ENCODE measurements at regions not wholly inside any gene's neighbourhood (a gene's known extent, or its start where the extent isn't known, plus 50 kb on each side); places are given as distances from the start of the nearest gene placed in this dataset.
A peak's percentile ranks its signal among the peaks of the same experiment; 100 is the strongest.
"Not testable (repeated sequence)": the region's sequence is repeated elsewhere in the genome, so short reads cannot be mapped to it uniquely, and the experiment has no call there.

- DNase-seq (ENCODE audit: low read depth) = no peak
Measured at GRCh38 chr7:85714043-85714578, 527.3 kb upstream of the SEMA3D start.

- DNase-seq (ENCODE audit: low read depth) = no peak
Measured at GRCh38 chr7:85713171-85713570, 526.3 kb upstream of the SEMA3D start.

DNA sequence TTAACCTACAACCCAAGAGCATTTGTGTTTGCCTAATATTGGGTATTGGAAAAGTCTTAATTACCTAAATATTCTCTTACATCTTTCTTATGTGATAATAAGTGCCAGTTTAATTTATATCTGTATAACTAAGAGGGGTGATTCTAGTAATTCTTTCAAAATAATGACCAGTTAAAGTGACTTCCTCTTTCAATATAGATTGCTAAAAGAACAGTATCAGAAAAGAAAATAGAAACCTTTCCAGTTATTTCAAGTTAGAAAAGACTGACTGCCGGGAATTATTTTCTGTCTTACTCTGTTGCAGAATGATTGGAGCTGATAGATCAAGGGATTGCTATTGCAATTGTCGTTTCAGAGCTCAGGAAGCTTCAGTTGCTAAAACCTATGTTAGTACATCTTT lies 525.0 kb upstream of the SEMA3D start:
- no peak for DNase-seq (ENCODE audit: low read depth)

- DNase-seq (ENCODE audit: low read depth) = no peak
Measured at GRCh38 chr7:85710960-85711359, 524.1 kb upstream of the SEMA3D start.

- DNase-seq (ENCODE audit: low read depth) = no peak
Measured at GRCh38 chr7:85708221-85708620, 521.4 kb upstream of the SEMA3D start.

DNA sequence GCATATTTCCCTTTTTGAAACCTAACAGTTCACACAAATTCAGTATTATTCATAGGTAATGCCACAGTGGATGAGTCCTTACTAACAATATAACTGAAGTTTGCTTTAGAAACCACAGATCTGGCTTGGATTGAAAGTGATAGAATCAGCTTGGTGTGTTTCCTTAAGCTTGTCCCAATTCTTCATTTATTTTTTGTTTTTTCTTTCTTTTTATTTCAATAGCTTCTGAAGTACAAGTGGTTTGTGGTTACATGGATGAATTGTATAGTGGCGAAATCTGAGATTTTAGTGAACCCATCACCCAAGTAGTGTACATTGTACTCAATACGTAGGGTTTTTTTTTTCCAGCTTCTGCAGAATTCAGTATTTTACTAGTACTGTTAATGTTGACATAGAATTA lies 518.2 kb upstream of the SEMA3D start:
- DNase-seq (ENCODE audit: low read depth) = no peak

DNA sequence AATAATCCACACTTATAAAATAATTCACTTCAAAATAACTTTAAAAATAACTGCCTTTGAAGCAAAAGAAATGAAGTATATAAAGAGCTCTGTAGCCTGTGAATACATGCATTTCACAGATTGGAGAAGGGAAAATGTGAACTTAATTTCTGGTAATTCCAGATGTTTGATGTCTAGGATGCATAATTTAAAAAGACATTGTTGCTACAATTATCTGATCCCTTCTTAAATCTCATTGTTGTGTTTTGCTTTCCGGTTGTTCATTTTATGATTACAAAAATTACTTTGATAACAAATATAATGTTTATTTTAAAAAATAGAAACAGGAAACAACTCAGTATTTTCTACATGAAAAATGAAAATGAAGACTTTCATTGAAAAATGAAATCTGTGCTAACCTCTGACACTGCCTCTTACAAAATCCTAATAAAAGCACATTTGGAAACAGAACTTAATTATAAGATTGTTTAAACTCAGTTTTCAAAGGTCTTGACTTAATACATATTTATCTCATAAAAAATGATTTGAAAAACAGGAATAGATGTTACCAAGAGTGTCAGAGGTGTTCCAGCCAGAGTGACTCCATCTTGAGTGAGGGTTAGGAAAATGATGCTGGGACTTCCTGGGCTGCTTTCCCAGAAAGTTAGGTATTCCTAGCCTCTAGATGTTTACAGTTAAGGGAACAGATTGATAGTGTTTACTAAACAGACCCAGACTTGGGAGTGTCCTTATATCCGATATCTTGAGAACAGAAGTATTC lies 516.6 kb upstream of the SEMA3D start:
- DNase-seq (ENCODE audit: low read depth) = no peak

DNA sequence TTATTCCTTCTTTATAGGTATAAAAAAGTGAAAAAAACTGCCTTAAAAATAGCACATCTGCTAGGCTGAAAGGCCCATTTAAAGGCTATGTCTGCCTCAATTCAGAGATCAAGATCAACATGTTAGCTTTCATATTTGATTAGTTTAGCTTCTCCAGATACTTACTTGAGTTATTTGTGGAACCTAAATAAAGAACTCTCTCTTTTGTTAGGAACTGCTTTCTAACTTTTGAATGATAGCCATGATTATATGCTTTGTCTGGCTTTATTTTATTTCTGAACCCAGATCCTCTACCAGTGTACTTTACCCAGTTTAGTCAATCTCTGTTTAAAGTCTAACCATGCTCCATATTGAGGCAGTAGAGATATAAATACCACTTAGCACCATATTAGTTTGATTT lies 515.5 kb upstream of the SEMA3D start:
- DNase-seq (ENCODE audit: low read depth) = no peak

- no peak for DNase-seq (ENCODE audit: low read depth)
Measured at GRCh38 chr7:85699482-85699881, 512.6 kb upstream of the SEMA3D start.

- peak; percentile 26 for DNase-seq (ENCODE audit: low read depth)
Measured at GRCh38 chr7:85695533-85695932, 508.7 kb upstream of the SEMA3D start.

DNA sequence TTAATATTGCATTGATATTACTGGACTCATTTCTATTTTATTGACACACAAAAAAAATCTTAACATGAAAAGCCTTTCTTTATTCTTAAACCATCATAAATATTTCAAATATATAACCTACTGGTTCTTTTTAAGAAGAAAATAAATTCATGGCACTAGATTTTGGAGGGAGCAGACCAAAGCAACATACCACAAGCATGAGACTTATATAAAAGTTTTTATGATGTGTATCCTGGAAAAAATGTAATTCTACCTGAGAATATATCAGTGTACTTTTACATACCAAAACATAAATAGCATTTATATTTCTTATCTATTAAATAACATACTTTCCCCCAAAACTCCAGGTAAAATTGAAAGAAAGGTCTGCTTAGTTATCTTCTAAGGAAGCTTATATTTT lies 508.2 kb upstream of the SEMA3D start:
- DNase-seq (ENCODE audit: low read depth) = no peak

DNA sequence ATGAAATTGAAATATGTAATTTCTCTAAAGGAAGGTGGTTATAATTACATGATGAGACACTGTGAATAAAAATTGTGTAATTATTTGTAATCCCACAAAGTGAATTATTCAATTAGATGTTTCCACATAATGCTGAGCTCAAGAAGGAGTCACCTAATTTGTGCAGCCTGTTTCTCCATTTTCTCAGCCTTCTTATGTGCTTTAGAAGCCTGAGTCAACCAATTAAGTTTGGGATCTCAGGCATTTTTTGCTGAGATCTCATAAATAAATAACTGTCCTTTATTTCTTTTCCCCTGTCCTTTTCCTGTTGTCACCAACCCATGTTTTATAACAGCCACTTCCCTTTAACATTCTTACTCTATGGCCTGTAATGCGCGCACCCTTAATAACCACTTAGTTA lies 506.5 kb upstream of the SEMA3D start:
- no peak for DNase-seq (ENCODE audit: low read depth)

- DNase-seq (ENCODE audit: low read depth) = no peak
Measured at GRCh38 chr7:85688712-85689111, 501.9 kb upstream of the SEMA3D start.

- DNase-seq (ENCODE audit: low read depth) = no peak
Measured at GRCh38 chr7:85686401-85687181, 499.7 kb upstream of the SEMA3D start.

DNA sequence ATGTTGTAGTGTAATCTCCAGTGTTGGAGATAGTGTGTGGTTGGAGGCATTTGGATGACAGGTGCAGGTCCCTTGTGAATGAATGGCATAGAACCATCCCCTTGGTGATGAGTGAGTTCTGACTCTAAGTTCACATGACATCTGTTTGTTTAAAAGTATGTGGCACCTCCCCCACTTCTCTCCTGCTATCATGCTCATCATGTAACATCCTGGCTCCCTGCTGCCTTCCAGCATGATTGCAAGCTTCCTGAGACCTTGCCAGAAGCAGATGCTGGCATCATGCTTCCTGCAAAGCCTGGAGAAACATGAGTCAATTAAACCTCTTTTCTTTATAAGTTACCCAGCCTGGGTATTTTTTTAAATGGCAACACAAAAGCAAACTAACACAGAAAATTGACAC lies 499.0 kb upstream of the SEMA3D start:
- peak; percentile 16 for DNase-seq (ENCODE audit: low read depth)

DNA sequence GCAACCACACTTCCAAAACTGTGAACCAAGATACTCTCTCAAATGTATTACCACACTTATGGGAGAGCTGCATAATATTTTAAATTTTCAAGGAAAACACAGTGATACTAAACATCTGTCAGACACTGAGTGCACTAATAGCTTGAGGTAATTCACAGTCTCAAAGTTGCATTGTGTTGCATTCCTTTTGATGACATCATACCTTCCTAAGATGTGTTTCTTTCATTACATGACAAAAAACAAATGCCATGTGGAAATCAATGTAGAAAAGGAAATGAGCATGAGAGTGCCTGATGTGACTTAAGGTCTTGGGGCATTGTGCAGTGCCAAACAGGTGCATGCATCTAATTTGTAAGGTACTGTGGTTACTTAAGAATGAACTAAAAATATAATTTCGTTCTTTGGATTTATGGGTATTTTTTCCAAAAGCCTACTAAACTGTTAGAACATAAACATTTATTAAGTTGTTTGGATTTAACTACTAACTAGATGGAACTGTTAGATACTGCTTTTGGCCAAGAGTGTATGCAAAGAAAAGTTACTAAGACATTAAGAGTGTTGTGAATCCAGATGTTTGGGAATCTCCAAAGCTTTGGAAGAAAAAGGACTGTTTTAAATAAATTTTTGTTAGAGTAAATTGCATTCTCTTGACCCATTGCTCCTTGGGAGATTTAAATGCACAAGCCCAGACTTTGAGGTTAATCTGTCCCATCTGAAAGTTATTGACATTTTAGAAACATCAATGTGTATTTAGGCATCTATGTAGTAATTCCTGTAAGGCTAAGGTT lies 496.2 kb upstream of the SEMA3D start:
- DNase-seq (ENCODE audit: low read depth) = peak; percentile 50

DNA sequence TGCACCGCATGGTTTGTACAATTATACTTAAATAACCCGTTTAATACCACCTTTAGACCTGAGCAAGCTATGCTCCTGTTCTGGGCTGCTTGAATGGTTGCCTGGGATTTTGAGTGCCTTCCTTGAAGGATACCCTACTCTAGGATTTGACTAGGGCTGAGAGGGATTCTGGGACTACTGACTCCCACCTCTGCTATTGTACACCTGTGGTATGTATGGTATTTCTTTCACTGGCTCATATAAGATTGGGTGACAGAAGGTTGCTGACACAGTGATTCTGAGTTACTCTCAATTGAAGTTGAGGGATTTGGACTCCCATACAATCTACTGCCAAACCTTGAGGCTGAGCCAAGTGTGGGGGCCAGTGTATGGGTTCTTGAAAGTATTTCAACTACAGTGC lies 494.4 kb upstream of the SEMA3D start:
- no peak for DNase-seq (ENCODE audit: low read depth)

DNA sequence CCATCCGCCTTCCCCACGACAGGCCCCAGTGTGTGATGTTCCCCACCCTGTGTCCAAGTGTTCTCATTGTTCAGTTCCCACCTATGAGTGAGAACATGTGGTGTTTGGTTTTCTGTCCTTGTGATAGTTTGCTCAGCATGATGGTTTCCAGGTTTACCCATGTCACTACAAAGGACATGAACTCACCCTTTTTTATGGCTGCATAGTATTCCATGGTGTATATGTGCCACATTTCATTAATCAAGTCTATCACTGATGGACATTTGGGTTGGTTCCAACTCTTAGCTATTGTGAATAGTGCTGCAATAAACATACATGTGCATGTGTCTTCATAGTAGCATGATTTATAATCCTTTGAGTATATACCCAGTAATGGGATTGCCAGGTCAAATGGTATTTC lies 488.2 kb upstream of the SEMA3D start:
- DNase-seq (ENCODE audit: low read depth) = not testable (repeated sequence)

DNA sequence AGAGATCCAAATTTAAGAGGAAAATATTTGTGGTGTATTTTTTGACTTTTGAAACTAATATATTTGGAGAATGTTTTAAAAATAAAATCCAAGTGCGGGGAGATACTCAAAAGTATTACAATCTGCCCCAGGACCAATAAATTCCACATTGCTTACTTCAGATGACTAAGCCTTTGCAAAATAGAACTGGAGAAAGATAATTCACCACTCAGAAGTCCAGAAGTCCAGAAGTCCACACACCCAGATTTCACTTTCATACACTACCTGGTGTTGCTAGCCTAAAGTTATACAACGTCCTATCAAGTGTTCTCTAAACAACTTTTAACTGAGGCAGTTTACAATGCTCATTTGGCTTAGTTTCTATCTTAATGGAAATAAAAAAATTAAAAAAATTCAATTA lies 487.0 kb upstream of the SEMA3D start:
- peak; percentile 4 for DNase-seq (ENCODE audit: low read depth)

- no peak for DNase-seq (ENCODE audit: low read depth)
Measured at GRCh38 chr7:85669225-85669624, 482.4 kb upstream of the SEMA3D start.

GRCh38 chr7:85664341-85664740 lies 477.5 kb upstream of the SEMA3D start:
- DNase-seq (ENCODE audit: low read depth) = no peak

DNA sequence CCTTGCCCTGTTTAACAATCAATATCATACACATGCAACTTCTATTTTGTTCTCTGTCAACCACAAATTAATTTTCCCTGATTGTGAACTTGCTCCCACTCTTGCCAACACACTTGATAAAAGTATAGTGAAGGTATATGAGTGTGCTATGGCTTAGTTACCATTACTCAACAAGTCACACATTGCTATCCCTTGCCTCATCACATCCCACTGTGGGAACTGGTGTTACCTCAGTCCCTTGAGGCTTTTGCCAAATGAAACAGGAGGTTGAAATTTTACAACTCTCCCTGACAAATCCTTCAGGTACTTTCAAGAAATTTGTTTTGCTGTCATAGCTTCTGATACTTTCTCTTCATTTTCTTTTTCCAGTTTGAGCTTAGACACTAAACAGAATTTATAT lies 472.5 kb upstream of the SEMA3D start:
- DNase-seq (ENCODE audit: low read depth) = peak; percentile 3

DNA sequence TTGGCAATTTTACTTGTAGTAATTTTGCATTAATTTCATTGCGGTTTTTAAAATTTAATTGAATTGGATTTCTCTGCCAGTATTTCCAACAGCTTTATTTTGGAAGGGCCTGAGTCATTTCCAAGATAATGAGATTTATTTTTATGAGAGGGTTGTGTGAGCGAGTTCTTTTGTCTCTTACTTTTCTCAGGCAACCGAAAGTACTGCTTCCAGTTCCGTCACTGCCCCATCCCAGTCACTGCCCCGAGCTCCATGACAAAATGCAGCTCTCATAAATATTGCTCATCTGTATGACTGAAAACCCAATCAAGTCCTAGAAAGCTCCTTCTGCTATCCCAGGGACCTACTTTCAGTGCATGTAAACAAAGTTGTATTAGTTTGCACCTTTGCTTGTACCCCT lies 468.4 kb upstream of the SEMA3D start:
- DNase-seq (ENCODE audit: low read depth) = no peak

Measured in amniotic epithelial cell (primary cell).